ENCODE measurements at regions not wholly inside any gene's neighbourhood (a gene's known extent, or its start where the extent isn't known, plus 50 kb on each side); places are given as distances from the start of the nearest gene placed in this dataset.

- no peak for DNase-seq (ENCODE audit: low spot score)
- no peak for TF ChIP-seq EZH2phosphoT487 (IDR thresholded peaks at IDR 0.05; ENCODE audit: low read depth, severe bottlenecking, unreplicated experiment)
- TF ChIP-seq EZH2 (IDR thresholded peaks at IDR 0.05; ENCODE audit: borderline replicate concordance): no peak
- TF ChIP-seq, protein P1, sequence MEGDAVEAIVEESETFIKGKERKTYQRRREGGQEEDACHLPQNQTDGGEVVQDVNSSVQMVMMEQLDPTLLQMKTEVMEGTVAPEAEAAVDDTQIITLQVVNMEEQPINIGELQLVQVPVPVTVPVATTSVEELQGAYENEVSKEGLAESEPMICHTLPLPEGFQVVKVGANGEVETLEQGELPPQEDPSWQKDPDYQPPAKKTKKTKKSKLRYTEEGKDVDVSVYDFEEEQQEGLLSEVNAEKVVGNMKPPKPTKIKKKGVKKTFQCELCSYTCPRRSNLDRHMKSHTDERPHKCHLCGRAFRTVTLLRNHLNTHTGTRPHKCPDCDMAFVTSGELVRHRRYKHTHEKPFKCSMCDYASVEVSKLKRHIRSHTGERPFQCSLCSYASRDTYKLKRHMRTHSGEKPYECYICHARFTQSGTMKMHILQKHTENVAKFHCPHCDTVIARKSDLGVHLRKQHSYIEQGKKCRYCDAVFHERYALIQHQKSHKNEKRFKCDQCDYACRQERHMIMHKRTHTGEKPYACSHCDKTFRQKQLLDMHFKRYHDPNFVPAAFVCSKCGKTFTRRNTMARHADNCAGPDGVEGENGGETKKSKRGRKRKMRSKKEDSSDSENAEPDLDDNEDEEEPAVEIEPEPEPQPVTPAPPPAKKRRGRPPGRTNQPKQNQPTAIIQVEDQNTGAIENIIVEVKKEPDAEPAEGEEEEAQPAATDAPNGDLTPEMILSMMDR (IDR thresholded peaks at IDR 0.05; ENCODE audit: poor library complexity): no peak
- Histone ChIP-seq H3K9me3 (ENCODE audit: low read depth) (no peaks in the 10 kb centered on the region), H3K27me3 (no peaks in the 10 kb centered on the region), H3K4me1 (ENCODE audit: insufficient read depth) (no peaks in the 10 kb centered on the region), H2AFZ (no peak overlapping the region), H3K4me2 (no peak overlapping the region), H3K9me2 (replicated peaks; ENCODE audit: insufficient read depth) (no peaks in the 10 kb centered on the region), H3K27ac (no peak overlapping the region), H3K79me2 (no peaks in the 10 kb centered on the region), H4K20me1 (ENCODE audit: insufficient read depth, poor library complexity, severe bottlenecking) (no peaks in the 10 kb centered on the region), H3K4me3 (no peak overlapping the region), H3K36me3 (replicated peaks; ENCODE audit: insufficient read depth, low read depth) (no peaks in the 10 kb centered on the region)
These were observed 366.5 kb downstream of the CHSY3 start for GRCh38 chr5:130270786-130271185.

GRCh38 chr5:130268489-130268888 lies 364.2 kb downstream of the CHSY3 start:
- Histone ChIP-seq H4K20me1 (ENCODE audit: insufficient read depth, poor library complexity, severe bottlenecking) (no peaks in the 10 kb centered on the region), H3K9me2 (replicated peaks; ENCODE audit: insufficient read depth) (no peaks in the 10 kb centered on the region), H3K9me3 (ENCODE audit: low read depth) (no peaks in the 10 kb centered on the region), H3K4me2 (no peak overlapping the region), H2AFZ (no peak overlapping the region), H3K27ac (no peak overlapping the region), H3K79me2 (no peaks in the 10 kb centered on the region), H3K36me3 (replicated peaks; ENCODE audit: insufficient read depth, low read depth) (no peaks in the 10 kb centered on the region), H3K4me1 (ENCODE audit: insufficient read depth) (no peaks in the 10 kb centered on the region), H3K4me3 (no peak overlapping the region), H3K27me3 (no peaks in the 10 kb centered on the region)
- TF ChIP-seq EZH2phosphoT487 (IDR thresholded peaks at IDR 0.05; ENCODE audit: low read depth, severe bottlenecking, unreplicated experiment): no peak
- TF ChIP-seq EZH2 (IDR thresholded peaks at IDR 0.05; ENCODE audit: borderline replicate concordance): no peak
- TF ChIP-seq, protein P1 (IDR thresholded peaks at IDR 0.05; ENCODE audit: poor library complexity): no peak
- DNase-seq (ENCODE audit: low spot score): no peak
- WGBS (ENCODE audit: low lambda C conversion rate, missing lambda C conversion rate): 86% methylated on average over 2 of the region's 2 CpGs

- TF ChIP-seq EZH2 (IDR thresholded peaks at IDR 0.05; ENCODE audit: borderline replicate concordance) (no peak), EZH2phosphoT487 (IDR thresholded peaks at IDR 0.05; ENCODE audit: low read depth, severe bottlenecking, unreplicated experiment) (no peak)
- TF ChIP-seq, protein P1 (IDR thresholded peaks at IDR 0.05; ENCODE audit: poor library complexity): no peak
- Histone ChIP-seq H3K27ac (no peak overlapping the region), H3K9me2 (replicated peaks; ENCODE audit: insufficient read depth) (no peaks in the 10 kb centered on the region), H3K9me3 (ENCODE audit: low read depth) (no peaks in the 10 kb centered on the region), H2AFZ (no peak overlapping the region), H4K20me1 (ENCODE audit: insufficient read depth, poor library complexity, severe bottlenecking) (no peaks in the 10 kb centered on the region), H3K4me3 (no peak overlapping the region), H3K79me2 (no peaks in the 10 kb centered on the region), H3K4me2 (no peak overlapping the region), H3K27me3 (no peaks in the 10 kb centered on the region), H3K36me3 (replicated peaks; ENCODE audit: insufficient read depth, low read depth) (no peaks in the 10 kb centered on the region), H3K4me1 (ENCODE audit: insufficient read depth) (no peaks in the 10 kb centered on the region)
- DNase-seq (ENCODE audit: low spot score): no peak
- WGBS (ENCODE audit: low lambda C conversion rate, missing lambda C conversion rate): 95% methylated on average over 2 of the region's 2 CpGs
These were observed 363.7 kb downstream of the CHSY3 start for GRCh38 chr5:130267926-130268325.

DNA sequence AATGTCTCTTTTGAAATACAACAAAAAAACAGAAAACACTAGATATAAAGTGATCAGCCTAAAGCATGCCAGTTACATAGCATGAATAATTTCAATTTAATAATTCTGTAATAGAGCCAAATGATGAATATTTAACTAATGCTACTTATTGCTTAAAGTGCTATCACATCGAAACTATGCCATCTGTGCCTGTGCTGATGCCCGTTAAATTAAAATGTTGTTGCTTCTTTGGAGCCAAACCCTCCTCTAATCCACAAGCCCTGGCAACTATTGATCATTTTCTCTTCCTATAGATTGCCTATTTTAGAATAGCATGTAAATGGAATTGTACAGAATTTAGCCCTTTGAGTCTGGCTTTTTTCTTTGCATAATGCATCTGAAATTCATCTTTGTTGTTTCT lies 356.2 kb downstream of the CHSY3 start:
- H3K27me3 ChIP-seq: no peaks in the 10 kb centered on the region
- H2AFZ ChIP-seq: no peak overlapping the region
- DNase-seq (ENCODE audit: low spot score): no peak
- no peaks in the 10 kb centered on the region for H3K79me2 ChIP-seq
- H3K27ac ChIP-seq: no peak overlapping the region
- no peaks in the 10 kb centered on the region for H3K9me3 ChIP-seq (ENCODE audit: low read depth)
- H3K4me2 ChIP-seq: no peak overlapping the region
- H4K20me1 ChIP-seq (ENCODE audit: insufficient read depth, poor library complexity, severe bottlenecking): no peaks in the 10 kb centered on the region
- no peak for TF ChIP-seq EZH2phosphoT487 (IDR thresholded peaks at IDR 0.05; ENCODE audit: low read depth, severe bottlenecking, unreplicated experiment)
- no peak for TF ChIP-seq EZH2 (IDR thresholded peaks at IDR 0.05; ENCODE audit: borderline replicate concordance)
- TF ChIP-seq, protein P1 (IDR thresholded peaks at IDR 0.05; ENCODE audit: poor library complexity): no peak
- no peaks in the 10 kb centered on the region for H3K9me2 ChIP-seq (replicated peaks; ENCODE audit: insufficient read depth)
- no peaks in the 10 kb centered on the region for H3K36me3 ChIP-seq (replicated peaks; ENCODE audit: insufficient read depth, low read depth)
- no peaks in the 10 kb centered on the region for H3K4me1 ChIP-seq (ENCODE audit: insufficient read depth)
- no peak overlapping the region for H3K4me3 ChIP-seq
- WGBS (ENCODE audit: low lambda C conversion rate, missing lambda C conversion rate): 97% methylated on average over 2 of the region's 2 CpGs

Data from hepatocyte (in vitro differentiated cells).